Subcutaneous abdominal adipose tissue (tissue), 5 donors: ENCODE measurements at regions not wholly inside any gene's neighbourhood (a gene's known extent, or its start where the extent isn't known, plus 50 kb on each side); places are given as distances from the start of the nearest gene placed in this dataset.
A peak's percentile ranks its signal among the peaks of the same experiment; 100 is the strongest.
"Not testable (repeated sequence)": the region's sequence is repeated elsewhere in the genome, so short reads cannot be mapped to it uniquely, and the experiment has no call there.

Source experiments
- H3K27ac ChIP-seq: one replicate; pipeline ENCODE4 v1.7.0; 2013; ENCODE audit warnings: low read depth, mild to moderate bottlenecking, inconsistent platforms, low read length, moderate library complexity
- H3K27me3 ChIP-seq, 5 donors: one replicate each; pipeline ENCODE4 v1.7.0; 2013; ENCODE audit warnings: low read length in 5 of 5, inconsistent platforms in 1 of 5; ENCODE audit not compliant: control insufficient read depth in 5 of 5, insufficient read depth in 4 of 5
- H3K36me3 ChIP-seq, 5 donors: one replicate each; pipeline ENCODE4 v1.7.0; 2013; ENCODE audit warnings: low read length in 5 of 5; ENCODE audit not compliant: control insufficient read depth in 5 of 5, insufficient read depth in 5 of 5
- H3K4me1 ChIP-seq, 5 donors: one replicate each; pipeline ENCODE4 v1.7.0; 2013; ENCODE audit warnings: low read length in 5 of 5, mild to moderate bottlenecking in 3 of 5, moderate library complexity in 1 of 5; ENCODE audit not compliant: control insufficient read depth in 5 of 5, insufficient read depth in 5 of 5
- H3K4me3 ChIP-seq, 5 donors: one replicate each; pipeline ENCODE4 v1.7.0; 2013; ENCODE audit warnings: low read length in 5 of 5, low read depth in 1 of 5
- H3K9ac ChIP-seq, 5 donors: one replicate each; pipeline ENCODE4 v1.7.0; 2013; ENCODE audit warnings: low read length in 5 of 5, mild to moderate bottlenecking in 4 of 5, moderate library complexity in 3 of 5
- H3K9me3 ChIP-seq, 5 donors: one replicate each; pipeline ENCODE4 v1.7.0; 2013; ENCODE audit warnings: low read length in 5 of 5; ENCODE audit not compliant: control insufficient read depth in 5 of 5
- donor health status: healthy.
- donor health status: healthy.
- donor health status: healthy.
- donor health status: healthy.
- donor health status: healthy.

GRCh38 chr2:37769551-37769950 lies 98.1 kb upstream of the CDC42EP3 start:
- Histone ChIP-seq H3K27ac (no peak overlapping the region), H3K9me3 (no peaks in the 10 kb centered on the region), H3K4me1 (peaks cover 0 to 16% (median 13%) of the 10 kb centered on the region in 5 donors), H3K27me3 (no peaks in the 10 kb centered on the region), H3K4me3 (no peak overlapping the region), H3K9ac (no peak overlapping the region), H3K36me3 (no peaks in the 10 kb centered on the region)

- Histone ChIP-seq H3K9ac (no peak overlapping the region), H3K27me3 (no peaks in the 10 kb centered on the region), H3K4me3 (no peak overlapping the region), H3K27ac (no peak overlapping the region), H3K4me1 (peaks cover 0 to 19% (median 17%) of the 10 kb centered on the region in 5 donors), H3K36me3 (no peaks in the 10 kb centered on the region), H3K9me3 (no peaks in the 10 kb centered on the region)
Measured at GRCh38 chr2:37770797-37771196, 99.4 kb upstream of the CDC42EP3 start.

DNA sequence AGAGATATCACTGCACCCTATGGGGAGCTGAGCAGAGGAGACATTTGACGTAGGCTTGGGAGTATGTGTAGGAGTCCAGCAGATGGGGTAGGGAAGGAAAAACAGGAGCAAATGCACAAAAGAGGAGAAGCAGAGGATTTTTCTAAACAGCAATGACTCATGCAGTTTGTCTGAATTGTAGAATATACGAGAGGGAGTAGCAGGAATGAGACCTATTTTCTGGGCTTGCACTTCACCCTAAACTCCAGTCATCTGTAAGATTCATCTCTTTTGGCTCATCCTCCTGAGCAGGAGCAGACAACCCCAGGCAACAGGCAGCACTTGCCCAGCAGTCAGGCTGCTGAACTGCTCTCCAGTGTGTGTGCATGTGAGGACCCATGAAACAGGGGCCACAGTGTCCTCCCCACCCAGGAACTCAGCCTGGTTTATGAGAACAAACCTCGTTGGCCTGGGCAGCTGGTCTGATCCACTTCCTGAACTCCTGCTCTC lies 100.2 kb upstream of the CDC42EP3 start:
- H3K36me3 ChIP-seq = no peaks in the 10 kb centered on the region
- no peaks in the 10 kb centered on the region for H3K27me3 ChIP-seq
- H3K9ac ChIP-seq = no peak overlapping the region
- no peak overlapping the region for H3K4me3 ChIP-seq
- H3K4me1 ChIP-seq = peaks cover 0 to 24% (median 20%) of the 10 kb centered on the region in 5 donors
- no peaks in the 10 kb centered on the region for H3K9me3 ChIP-seq
- H3K27ac ChIP-seq = no peak overlapping the region

- no peaks in the 10 kb centered on the region for H3K27me3 ChIP-seq
- no peak overlapping the region for H3K27ac ChIP-seq
- H3K9me3 ChIP-seq = no peaks in the 10 kb centered on the region
- no peak overlapping the region for H3K9ac ChIP-seq
- no peak overlapping the region for H3K4me3 ChIP-seq
- no peaks in the 10 kb centered on the region for H3K36me3 ChIP-seq
- H3K4me1 ChIP-seq = peaks cover 0 to 15% (median 11%) of the 10 kb centered on the region in 5 donors
Measured at GRCh38 chr2:37773371-37774130, 102.1 kb upstream of the CDC42EP3 start.

- not testable (repeated sequence) for H3K27me3 ChIP-seq, H3K9ac ChIP-seq, H3K4me3 ChIP-seq, H3K27ac ChIP-seq, H3K36me3 ChIP-seq, H3K9me3 ChIP-seq
- peaks cover 0 to 11% (median 7%) of the 10 kb centered on the region in 5 donors for H3K4me1 ChIP-seq
Measured at GRCh38 chr2:37774171-37774944, 102.9 kb upstream of the CDC42EP3 start.

DNA sequence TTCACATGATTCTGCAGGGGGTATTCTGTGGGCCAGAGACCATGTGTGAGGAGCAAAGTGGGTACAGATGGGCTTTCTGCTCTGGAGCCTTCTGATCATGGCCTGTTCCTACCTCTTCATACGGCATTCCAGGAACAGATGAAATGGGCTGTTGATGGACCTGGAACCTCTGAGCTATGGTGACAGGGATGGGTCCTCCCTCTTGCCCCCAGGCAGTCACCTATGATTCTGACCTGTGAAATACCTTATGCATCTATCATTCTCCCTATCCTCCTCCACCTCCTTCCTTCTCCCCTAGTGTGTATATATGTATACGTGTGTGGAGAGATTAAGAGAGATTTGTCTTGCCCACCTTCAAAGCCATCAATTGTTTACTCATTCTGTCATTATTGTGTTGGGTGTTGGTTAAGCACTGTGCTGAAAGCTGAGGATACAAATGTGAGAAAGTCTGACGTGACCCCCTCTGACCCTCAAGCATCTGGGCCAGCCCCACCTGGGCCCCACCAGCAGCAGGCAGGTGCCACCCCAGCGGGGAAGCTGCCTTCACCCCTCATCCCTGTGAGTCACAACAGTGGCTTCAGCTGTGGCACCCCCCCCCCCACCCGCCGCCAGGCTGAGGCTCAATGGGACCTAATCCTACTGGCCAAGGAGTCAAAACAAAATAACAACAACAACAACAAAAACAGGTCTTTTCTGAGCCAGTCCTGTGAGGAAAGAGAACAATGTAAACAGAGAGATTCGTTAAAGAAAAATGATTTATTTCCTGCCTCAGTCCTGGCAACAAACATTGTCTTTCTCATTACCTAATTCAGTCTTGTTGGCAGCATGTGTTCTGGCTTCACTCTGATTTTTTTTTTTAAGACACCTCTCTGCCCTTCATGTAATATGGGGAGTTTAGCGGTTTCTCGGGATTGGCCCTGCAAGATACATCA lies 103.8 kb upstream of the CDC42EP3 start:
- Histone ChIP-seq H3K27ac (peak overlapping the region; percentile 42), H3K9me3 (no peaks in the 10 kb centered on the region)

GRCh38 chr2:37775908-37776250 lies 104.4 kb upstream of the CDC42EP3 start:
- Histone ChIP-seq H3K4me1 (peaks cover 0 to 11% (median 7%) of the 10 kb centered on the region in 5 donors), H3K9me3 (no peaks in the 10 kb centered on the region), H3K27ac (peak overlapping the region; percentile 42), H3K9ac (peak overlapping the region in 3 of 5 donors; percentile 4 to 35 (median 24)), H3K27me3 (no peaks in the 10 kb centered on the region), H3K4me3 (no peak overlapping the region), H3K36me3 (no peaks in the 10 kb centered on the region)

More for the DNA sequence above, 103.8 kb upstream of the CDC42EP3 start:
- no peak overlapping the region for H3K4me3 ChIP-seq
- no peaks in the 10 kb centered on the region for H3K27me3 ChIP-seq
- peaks cover 0 to 11% (median 7%) of the 10 kb centered on the region in 5 donors for H3K4me1 ChIP-seq
- H3K36me3 ChIP-seq = no peaks in the 10 kb centered on the region
- H3K9ac ChIP-seq = peak overlapping the region in 2 of 5 donors; percentile 24 to 35

- H3K9me3 ChIP-seq = no peaks in the 10 kb centered on the region
- no peaks in the 10 kb centered on the region for H3K27me3 ChIP-seq
- no peak overlapping the region for H3K27ac ChIP-seq
- H3K4me1 ChIP-seq = peaks cover 0 to 11% (median 7%) of the 10 kb centered on the region in 5 donors
- no peaks in the 10 kb centered on the region for H3K36me3 ChIP-seq
- no peak overlapping the region for H3K4me3 ChIP-seq
- H3K9ac ChIP-seq = peak overlapping the region in 1 of 5 donors; percentile 4
Measured at GRCh38 chr2:37776487-37776886, 105.0 kb upstream of the CDC42EP3 start.

GRCh38 chr2:37779139-37779538 lies 107.7 kb upstream of the CDC42EP3 start:
- Histone ChIP-seq H3K36me3 (no peaks in the 10 kb centered on the region), H3K27me3 (no peaks in the 10 kb centered on the region), H3K4me1 (peaks cover 0 to 11% (median 7%) of the 10 kb centered on the region in 5 donors), H3K4me3 (no peak overlapping the region), H3K9me3 (no peaks in the 10 kb centered on the region), H3K9ac (no peak overlapping the region), H3K27ac (no peak overlapping the region)
